GM23338 (cell line): ENCODE measurements at regions not wholly inside any gene's neighbourhood (a gene's known extent, or its start where the extent isn't known, plus 50 kb on each side); places are given as distances from the start of the nearest gene placed in this dataset.

ENCODE experiments used
- ATAC-seq: fragments of 200-7000 bp; cut with Tn5 transposase; 3 replicates; pipeline ENCODE4 v1.9.1; 2020
- DNase-seq: peaks from one replicate; pipeline ENCODE4 v3.0.0-alpha.2; 2015; ENCODE audit warnings: low spot score
- H2AFZ ChIP-seq: fragments of 200-600 bp; sonication (generic); 2 replicates; pipeline ENCODE4 v1.8.0; 2016; ENCODE audit warnings: antibody characterized with exemption, mild to moderate bottlenecking, moderate library complexity
- H3F3A ChIP-seq: fragments of 200-600 bp; sonication (generic); replicated peaks from 2 replicates; pipeline ENCODE4 v1.8.0; 2017; ENCODE audit warnings: antibody characterized with exemption, mixed run types, low read depth
- H3K27ac ChIP-seq: fragments of 200-600 bp; sonication (generic); 2 replicates; pipeline ENCODE4 v1.6.1; 2016; ENCODE audit warnings: low read depth
- H3K27me3 ChIP-seq: fragments of 200-600 bp; sonication (generic); 2 replicates; pipeline ENCODE4 v1.8.0; 2016; ENCODE audit warnings: mild to moderate bottlenecking, mixed run types, moderate library complexity; ENCODE audit not compliant: insufficient read depth
- H3K36me3 ChIP-seq: fragments of 200-600 bp; sonication (generic); 2 replicates; pipeline ENCODE4 v1.8.0; 2016; ENCODE audit warnings: mild to moderate bottlenecking; ENCODE audit not compliant: insufficient read depth
- H3K4me1 ChIP-seq: fragments of 200-600 bp; sonication (generic); 2 replicates; pipeline ENCODE4 v1.8.0; 2016; ENCODE audit warnings: mild to moderate bottlenecking, moderate library complexity; ENCODE audit not compliant: insufficient read depth
- H3K4me2 ChIP-seq: fragments of 200-600 bp; sonication (generic); 2 replicates; pipeline ENCODE4 v1.7.1; 2017; ENCODE audit warnings: mixed run types
- H3K4me3 ChIP-seq: fragments of 200-600 bp; sonication (generic); 2 replicates; pipeline ENCODE4 v1.6.1; 2016; ENCODE audit warnings: mixed run types
- H3K79me2 ChIP-seq: fragments of 200-600 bp; sonication (generic); replicated peaks from 2 replicates; pipeline ENCODE4 v1.8.0; 2017; ENCODE audit warnings: mild to moderate bottlenecking; ENCODE audit not compliant: insufficient read depth
- H3K9me2 ChIP-seq: fragments of 200-600 bp; sonication (generic); 2 replicates; pipeline ENCODE4 v1.8.0; 2017; ENCODE audit not compliant: insufficient read depth
- H4K20me1 ChIP-seq: fragments of 200-600 bp; sonication (generic); replicated peaks from 2 replicates; pipeline ENCODE4 v1.8.0; 2017; ENCODE audit warnings: mild to moderate bottlenecking; ENCODE audit not compliant: insufficient read depth
- H3K27ac Mint-ChIP-seq: 2 replicates; pipeline ENCODE4 v1.8.0; 2020; ENCODE audit warnings: inconsistent platforms, mild to moderate bottlenecking, moderate library complexity, mixed read lengths
- H3K27me3 Mint-ChIP-seq: 3 replicates; pipeline ENCODE4 v1.8.0; 2022; ENCODE audit warnings: low read depth, mild to moderate bottlenecking, moderate library complexity, mixed read lengths, inconsistent platforms; ENCODE audit not compliant: insufficient read depth, poor library complexity
- H3K36me3 Mint-ChIP-seq: 3 replicates; pipeline ENCODE4 v1.8.0; 2021; ENCODE audit warnings: low read depth, mild to moderate bottlenecking, inconsistent platforms, moderate library complexity, mixed read lengths
- H3K4me1 Mint-ChIP-seq: 3 replicates; pipeline ENCODE4 v1.8.0; 2020; ENCODE audit warnings: mild to moderate bottlenecking, inconsistent platforms, mixed read lengths
- H3K4me3 Mint-ChIP-seq: 3 replicates; pipeline ENCODE4 v1.8.0; 2021; ENCODE audit warnings: moderate library complexity, mild to moderate bottlenecking, inconsistent platforms, mixed read lengths
- H3K9me3 Mint-ChIP-seq: 3 replicates; pipeline ENCODE4 v1.8.0; 2020; ENCODE audit warnings: moderate library complexity, mild to moderate bottlenecking, inconsistent platforms, mixed read lengths
- CREB1 ChIP-seq: fragments of 250-450 bp; sonication (Bioruptor Pico); IDR thresholded peaks from 2 replicates; pipeline ENCODE4 v1.5.0; 2020; ENCODE audit warnings: low read depth, mild to moderate bottlenecking, moderate library complexity
- EZH2 ChIP-seq: fragments of 200-600 bp; sonication (generic); IDR thresholded peaks from one replicate; pipeline ENCODE4 v1.8.0; 2017; ENCODE audit warnings: antibody characterized with exemption, mild to moderate bottlenecking, low read depth; ENCODE audit not compliant: unreplicated experiment
- EZH2phosphoT487 ChIP-seq: fragments of 200-600 bp; sonication (generic); IDR thresholded peaks from one replicate; pipeline ENCODE4 v1.8.1; 2018; ENCODE audit warnings: antibody characterized with exemption; ENCODE audit not compliant: unreplicated experiment
- JUNB ChIP-seq: IDR thresholded peaks from one replicate; pipeline ENCODE4 v1.6.1; 2016; ENCODE audit warnings: antibody characterized with exemption; ENCODE audit not compliant: unreplicated experiment
- POLR2AphosphoS5 ChIP-seq: IDR thresholded peaks from 2 replicates; pipeline ENCODE4 v1.6.1; 2016; ENCODE audit warnings: antibody characterized with exemption, low read depth
- ZNF114 ChIP-seq: fragments of 250-450 bp; sonication (Bioruptor Pico); IDR thresholded peaks from 2 replicates; pipeline ENCODE4 v1.5.0; 2020; ENCODE audit warnings: mild to moderate bottlenecking, moderate library complexity
- ZNF331 ChIP-seq: fragments of 250-450 bp; sonication (Bioruptor Pico); IDR thresholded peaks from 2 replicates; pipeline ENCODE4 v1.5.0; 2020; ENCODE audit warnings: low read depth, mild to moderate bottlenecking, moderate library complexity
- TF ChIP-seq, protein P1 (sequence below): IDR thresholded peaks from one replicate; pipeline ENCODE4 v1.6.1; 2018; ENCODE audit warnings: antibody characterized with exemption; ENCODE audit not compliant: unreplicated experiment
- TF ChIP-seq, protein P2 (sequence below), 2 experiments: fragments of 200-600 bp in 1 of 2; sonication (generic) in 1 of 2; conservative IDR thresholded peaks; 2 replicates each; pipeline versions ENCODE4 v1.5.1 to v1.6.1; 2016 to 2017; ENCODE audit warnings: antibody characterized with exemption in 2 of 2, low read depth in 2 of 2, mild to moderate bottlenecking in 2 of 2, moderate library complexity in 1 of 2
- TF ChIP-seq, protein P3 (sequence below): IDR thresholded peaks from 2 replicates; pipeline ENCODE4 v1.6.1; 2016; ENCODE audit warnings: antibody characterized with exemption

DNA sequence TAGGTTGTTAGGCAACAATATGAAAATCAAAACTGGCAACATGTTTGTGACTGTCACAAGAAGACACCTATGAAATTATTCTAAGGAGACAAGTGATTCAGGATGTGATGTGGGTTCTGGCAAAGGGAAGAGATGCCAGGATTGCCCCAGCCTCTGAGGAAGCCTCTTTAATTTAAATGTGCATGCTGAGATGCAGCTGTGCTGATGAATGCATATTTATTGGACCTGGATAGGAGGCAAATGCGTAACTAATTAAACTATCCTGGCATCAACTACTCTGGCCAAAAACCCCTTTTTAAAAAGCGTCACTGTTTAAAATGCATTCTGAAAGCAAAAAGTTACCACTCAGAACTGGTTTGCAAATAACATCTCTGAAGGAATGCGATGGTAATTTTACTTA is 176.5 kb upstream of the DPH6 start:
- H4K20me1 ChIP-seq = no peaks in the 10 kb centered on the region
- no peaks in the 10 kb centered on the region for H3K27me3 Mint-ChIP-seq
- TF ChIP-seq CREB1 (CRISPR knock-in tag) (no peak), EZH2phosphoT487 (no peak), JUNB (no peak)
- H3K27ac Mint-ChIP-seq = no peak overlapping the region
- no peaks in the 10 kb centered on the region; the same call in 1 of the 2 replicates for H3K9me2 ChIP-seq
- ATAC-seq = no peak
- H3K27me3 ChIP-seq = no peaks in the 10 kb centered on the region
- H3K4me3 Mint-ChIP-seq = no peak overlapping the region
- H3K4me1 ChIP-seq = no peaks in the 10 kb centered on the region
- H3K9me3 Mint-ChIP-seq = no peaks in the 10 kb centered on the region
- H3K4me2 ChIP-seq = no peak overlapping the region
- no peak overlapping the region for H3K27ac ChIP-seq
- H3K79me2 ChIP-seq = no peaks in the 10 kb centered on the region
- peaks cover 15% of the 10 kb centered on the region for H3K4me1 Mint-ChIP-seq
- H3F3A ChIP-seq = no peaks in the 10 kb centered on the region
- no peaks in the 10 kb centered on the region for H3K36me3 ChIP-seq
- H3K36me3 Mint-ChIP-seq = no peaks in the 10 kb centered on the region
- H3K4me3 ChIP-seq = no peak overlapping the region
- no peak overlapping the region for H2AFZ ChIP-seq
- no peak for DNase-seq

DNA sequence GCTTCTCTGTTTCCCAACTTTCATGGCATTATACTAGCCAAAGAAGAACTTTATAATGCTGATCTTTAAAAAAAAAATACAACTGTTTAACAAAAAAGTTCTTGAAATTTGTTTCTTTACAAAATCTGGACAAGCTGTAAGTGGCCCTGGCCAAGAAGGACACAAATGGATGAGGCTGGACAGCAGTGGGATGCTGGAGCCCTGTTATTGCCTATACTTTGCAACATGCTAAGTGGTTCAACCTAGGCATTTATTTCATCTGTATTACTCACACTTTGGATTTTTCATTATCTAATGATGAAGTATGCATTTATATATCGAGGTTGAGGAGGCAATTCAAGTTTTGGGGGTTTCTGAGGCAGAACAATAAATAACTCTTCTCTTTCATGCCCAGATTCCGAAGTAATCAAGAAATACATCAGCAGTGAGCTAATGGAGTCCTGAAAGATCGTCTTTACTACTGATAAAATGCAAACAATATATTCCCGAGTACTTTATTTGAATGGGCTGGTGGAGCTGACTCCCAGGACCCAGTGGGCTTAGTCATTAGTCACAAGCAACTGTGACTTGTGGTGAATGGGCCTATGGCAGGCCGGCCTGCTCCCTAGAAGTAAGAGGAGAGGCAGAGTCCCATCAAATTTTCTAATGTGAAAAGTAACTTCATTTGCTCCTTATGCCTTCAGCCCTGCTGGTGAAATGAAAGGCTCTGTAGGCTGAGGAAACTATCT is 177.3 kb upstream of the DPH6 start:
- H3K27ac ChIP-seq = no peak overlapping the region
- TF ChIP-seq POLR2AphosphoS5 (no peak), JUNB (no peak), ZNF331 (CRISPR knock-in tag) (no peak), EZH2phosphoT487 (no peak), CREB1 (CRISPR knock-in tag) (no peak), EZH2 (no peak), ZNF114 (CRISPR knock-in tag) (no peak)
- TF ChIP-seq, protein P1, sequence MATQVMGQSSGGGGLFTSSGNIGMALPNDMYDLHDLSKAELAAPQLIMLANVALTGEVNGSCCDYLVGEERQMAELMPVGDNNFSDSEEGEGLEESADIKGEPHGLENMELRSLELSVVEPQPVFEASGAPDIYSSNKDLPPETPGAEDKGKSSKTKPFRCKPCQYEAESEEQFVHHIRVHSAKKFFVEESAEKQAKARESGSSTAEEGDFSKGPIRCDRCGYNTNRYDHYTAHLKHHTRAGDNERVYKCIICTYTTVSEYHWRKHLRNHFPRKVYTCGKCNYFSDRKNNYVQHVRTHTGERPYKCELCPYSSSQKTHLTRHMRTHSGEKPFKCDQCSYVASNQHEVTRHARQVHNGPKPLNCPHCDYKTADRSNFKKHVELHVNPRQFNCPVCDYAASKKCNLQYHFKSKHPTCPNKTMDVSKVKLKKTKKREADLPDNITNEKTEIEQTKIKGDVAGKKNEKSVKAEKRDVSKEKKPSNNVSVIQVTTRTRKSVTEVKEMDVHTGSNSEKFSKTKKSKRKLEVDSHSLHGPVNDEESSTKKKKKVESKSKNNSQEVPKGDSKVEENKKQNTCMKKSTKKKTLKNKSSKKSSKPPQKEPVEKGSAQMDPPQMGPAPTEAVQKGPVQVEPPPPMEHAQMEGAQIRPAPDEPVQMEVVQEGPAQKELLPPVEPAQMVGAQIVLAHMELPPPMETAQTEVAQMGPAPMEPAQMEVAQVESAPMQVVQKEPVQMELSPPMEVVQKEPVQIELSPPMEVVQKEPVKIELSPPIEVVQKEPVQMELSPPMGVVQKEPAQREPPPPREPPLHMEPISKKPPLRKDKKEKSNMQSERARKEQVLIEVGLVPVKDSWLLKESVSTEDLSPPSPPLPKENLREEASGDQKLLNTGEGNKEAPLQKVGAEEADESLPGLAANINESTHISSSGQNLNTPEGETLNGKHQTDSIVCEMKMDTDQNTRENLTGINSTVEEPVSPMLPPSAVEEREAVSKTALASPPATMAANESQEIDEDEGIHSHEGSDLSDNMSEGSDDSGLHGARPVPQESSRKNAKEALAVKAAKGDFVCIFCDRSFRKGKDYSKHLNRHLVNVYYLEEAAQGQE = no peak
- TF ChIP-seq, protein P2, sequence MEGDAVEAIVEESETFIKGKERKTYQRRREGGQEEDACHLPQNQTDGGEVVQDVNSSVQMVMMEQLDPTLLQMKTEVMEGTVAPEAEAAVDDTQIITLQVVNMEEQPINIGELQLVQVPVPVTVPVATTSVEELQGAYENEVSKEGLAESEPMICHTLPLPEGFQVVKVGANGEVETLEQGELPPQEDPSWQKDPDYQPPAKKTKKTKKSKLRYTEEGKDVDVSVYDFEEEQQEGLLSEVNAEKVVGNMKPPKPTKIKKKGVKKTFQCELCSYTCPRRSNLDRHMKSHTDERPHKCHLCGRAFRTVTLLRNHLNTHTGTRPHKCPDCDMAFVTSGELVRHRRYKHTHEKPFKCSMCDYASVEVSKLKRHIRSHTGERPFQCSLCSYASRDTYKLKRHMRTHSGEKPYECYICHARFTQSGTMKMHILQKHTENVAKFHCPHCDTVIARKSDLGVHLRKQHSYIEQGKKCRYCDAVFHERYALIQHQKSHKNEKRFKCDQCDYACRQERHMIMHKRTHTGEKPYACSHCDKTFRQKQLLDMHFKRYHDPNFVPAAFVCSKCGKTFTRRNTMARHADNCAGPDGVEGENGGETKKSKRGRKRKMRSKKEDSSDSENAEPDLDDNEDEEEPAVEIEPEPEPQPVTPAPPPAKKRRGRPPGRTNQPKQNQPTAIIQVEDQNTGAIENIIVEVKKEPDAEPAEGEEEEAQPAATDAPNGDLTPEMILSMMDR (conservative IDR thresholded peaks at IDR 0.05; ENCODE audit: low read depth in 2 of 2) = no peak
- TF ChIP-seq, protein P3, sequence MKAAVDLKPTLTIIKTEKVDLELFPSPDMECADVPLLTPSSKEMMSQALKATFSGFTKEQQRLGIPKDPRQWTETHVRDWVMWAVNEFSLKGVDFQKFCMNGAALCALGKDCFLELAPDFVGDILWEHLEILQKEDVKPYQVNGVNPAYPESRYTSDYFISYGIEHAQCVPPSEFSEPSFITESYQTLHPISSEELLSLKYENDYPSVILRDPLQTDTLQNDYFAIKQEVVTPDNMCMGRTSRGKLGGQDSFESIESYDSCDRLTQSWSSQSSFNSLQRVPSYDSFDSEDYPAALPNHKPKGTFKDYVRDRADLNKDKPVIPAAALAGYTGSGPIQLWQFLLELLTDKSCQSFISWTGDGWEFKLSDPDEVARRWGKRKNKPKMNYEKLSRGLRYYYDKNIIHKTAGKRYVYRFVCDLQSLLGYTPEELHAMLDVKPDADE = no peak

More for the DNA sequence above, 177.3 kb upstream of the DPH6 start:
- H3K27me3 Mint-ChIP-seq = no peaks in the 10 kb centered on the region
- ATAC-seq (no peak), DNase-seq (no peak)
- H2AFZ ChIP-seq = peak overlapping the region; percentile 53; the same call in 1 of the 2 replicates
- peaks cover 12% of the 10 kb centered on the region for H3K4me1 Mint-ChIP-seq
- no peaks in the 10 kb centered on the region for H3K36me3 Mint-ChIP-seq
- H3K27ac Mint-ChIP-seq = peak overlapping the region; percentile 11; the same call in 1 of the 2 replicates
- H3K79me2 ChIP-seq = no peaks in the 10 kb centered on the region
- H4K20me1 ChIP-seq = no peaks in the 10 kb centered on the region
- H3K27me3 ChIP-seq = no peaks in the 10 kb centered on the region
- H3K4me3 Mint-ChIP-seq = no peak overlapping the region
- no peaks in the 10 kb centered on the region for H3K4me1 ChIP-seq
- no peak overlapping the region for H3K4me3 ChIP-seq
- H3K36me3 ChIP-seq = no peaks in the 10 kb centered on the region
- H3K9me3 Mint-ChIP-seq = no peaks in the 10 kb centered on the region
- no peaks in the 10 kb centered on the region for H3F3A ChIP-seq
- H3K4me2 ChIP-seq = no peak overlapping the region
- H3K9me2 ChIP-seq = no peaks in the 10 kb centered on the region; the same call in 1 of the 2 replicates
